ENCODE measurements at regions not wholly inside any gene's neighbourhood (a gene's known extent, or its start where the extent isn't known, plus 50 kb on each side); places are given as distances from the start of the nearest gene placed in this dataset.

DNA sequence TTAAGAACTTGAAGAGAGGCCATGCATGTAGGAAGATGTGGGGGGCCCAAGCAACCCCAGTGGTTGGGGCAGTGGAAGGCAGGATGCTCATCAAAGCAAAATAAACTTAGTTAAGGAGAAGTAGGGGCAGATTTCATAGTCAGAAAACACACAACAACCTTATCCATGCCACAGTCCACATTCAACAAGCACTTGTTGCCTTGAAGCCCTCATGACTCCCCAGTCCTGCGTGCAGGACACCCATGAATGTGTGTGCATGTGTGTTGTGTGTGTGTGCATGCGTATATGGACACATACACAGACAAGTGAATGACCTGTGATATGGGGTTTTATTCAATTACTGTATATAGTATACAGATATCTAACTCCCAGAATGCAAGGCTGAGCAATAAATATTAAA is 186.9 kb downstream of the PSMG1 start:
- FAIRE-seq: no peak
- no peak for DNase-seq (ENCODE audit: insufficient read length, low spot score)
- TF ChIP-seq, protein P1, sequence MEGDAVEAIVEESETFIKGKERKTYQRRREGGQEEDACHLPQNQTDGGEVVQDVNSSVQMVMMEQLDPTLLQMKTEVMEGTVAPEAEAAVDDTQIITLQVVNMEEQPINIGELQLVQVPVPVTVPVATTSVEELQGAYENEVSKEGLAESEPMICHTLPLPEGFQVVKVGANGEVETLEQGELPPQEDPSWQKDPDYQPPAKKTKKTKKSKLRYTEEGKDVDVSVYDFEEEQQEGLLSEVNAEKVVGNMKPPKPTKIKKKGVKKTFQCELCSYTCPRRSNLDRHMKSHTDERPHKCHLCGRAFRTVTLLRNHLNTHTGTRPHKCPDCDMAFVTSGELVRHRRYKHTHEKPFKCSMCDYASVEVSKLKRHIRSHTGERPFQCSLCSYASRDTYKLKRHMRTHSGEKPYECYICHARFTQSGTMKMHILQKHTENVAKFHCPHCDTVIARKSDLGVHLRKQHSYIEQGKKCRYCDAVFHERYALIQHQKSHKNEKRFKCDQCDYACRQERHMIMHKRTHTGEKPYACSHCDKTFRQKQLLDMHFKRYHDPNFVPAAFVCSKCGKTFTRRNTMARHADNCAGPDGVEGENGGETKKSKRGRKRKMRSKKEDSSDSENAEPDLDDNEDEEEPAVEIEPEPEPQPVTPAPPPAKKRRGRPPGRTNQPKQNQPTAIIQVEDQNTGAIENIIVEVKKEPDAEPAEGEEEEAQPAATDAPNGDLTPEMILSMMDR (IDR thresholded peaks at IDR 0.05; ENCODE audit: insufficient read depth, missing control alignments): no peak

DNA sequence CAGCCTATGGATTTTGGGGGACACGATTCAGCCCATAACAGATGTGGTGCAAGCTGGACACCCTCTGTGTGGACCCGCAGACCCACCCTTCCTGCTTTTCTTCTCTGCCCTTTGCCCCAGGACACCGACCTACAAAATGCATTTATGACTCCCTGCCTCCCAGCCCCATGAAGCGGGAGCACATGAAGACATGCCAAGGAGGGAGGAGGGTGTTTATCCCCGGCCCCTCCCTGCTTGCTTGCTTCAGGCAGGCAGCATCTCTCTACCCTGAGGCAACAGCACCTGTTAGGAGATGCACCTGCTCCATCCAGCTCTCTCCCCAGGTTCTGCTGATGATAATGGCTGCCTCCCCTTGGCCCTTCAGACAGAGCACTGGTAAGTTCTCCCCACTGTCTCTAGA is 187.5 kb downstream of the PSMG1 start:
- FAIRE-seq: no peak
- no peak for DNase-seq (ENCODE audit: insufficient read length, low spot score)
- TF ChIP-seq, protein P1 (IDR thresholded peaks at IDR 0.05; ENCODE audit: insufficient read depth, missing control alignments): no peak

DNA sequence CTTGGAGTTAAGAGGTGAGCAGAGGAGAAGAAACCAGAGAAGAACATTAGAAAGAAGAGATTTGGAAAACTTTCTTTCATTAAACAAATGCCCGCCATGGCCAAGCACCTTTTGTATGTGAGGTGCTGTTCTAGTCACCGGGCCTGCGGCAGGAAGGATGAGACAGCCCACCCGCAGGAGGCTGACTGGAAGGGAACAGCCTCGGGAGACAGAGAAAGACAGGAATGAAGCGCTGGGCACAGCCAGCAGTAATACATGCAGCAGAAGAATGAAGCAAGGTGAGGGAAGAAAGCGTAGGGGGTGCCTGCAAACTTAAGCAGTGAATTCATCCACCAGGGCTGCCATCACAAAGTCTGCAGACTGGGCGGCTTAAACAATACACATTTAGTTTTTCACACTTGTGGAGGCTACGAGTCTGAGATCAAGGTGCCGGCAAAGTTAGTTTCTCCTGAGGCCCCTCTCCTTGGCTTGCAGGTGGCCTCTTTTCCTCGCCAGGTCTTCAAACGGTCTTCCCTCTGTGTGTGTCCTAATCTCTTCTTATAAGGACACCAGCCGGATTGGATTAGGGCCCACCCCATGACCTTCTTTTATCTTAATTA is 188.1 kb downstream of the PSMG1 start:
- DNase-seq (ENCODE audit: insufficient read length, low spot score) (no peak), FAIRE-seq (no peak)
- TF ChIP-seq, protein P1 (IDR thresholded peaks at IDR 0.05; ENCODE audit: insufficient read depth, missing control alignments): no peak

DNA sequence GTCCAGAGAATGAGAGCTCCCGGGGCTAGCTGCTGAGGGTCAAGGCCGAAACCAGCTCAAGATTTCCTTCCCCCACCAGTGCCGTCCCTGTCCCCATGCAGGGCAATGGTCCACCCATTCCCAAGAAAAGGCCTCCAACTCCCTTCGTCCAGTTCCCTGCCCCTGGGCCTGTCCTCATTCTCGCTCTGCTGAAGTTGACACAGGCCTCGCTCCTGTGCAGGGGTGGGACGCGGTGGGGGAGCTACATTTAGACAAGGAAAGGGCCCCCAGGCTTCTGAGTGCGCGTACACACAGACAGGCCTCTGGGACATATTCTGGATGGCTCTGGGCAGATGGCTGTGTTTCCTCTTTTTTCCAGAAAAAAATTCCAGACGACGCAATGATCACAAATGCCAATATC is 188.3 kb downstream of the ETS2 start:
- TF ChIP-seq, protein P1 (IDR thresholded peaks at IDR 0.05; ENCODE audit: insufficient read depth, missing control alignments): no peak
- DNase-seq (ENCODE audit: insufficient read length, low spot score) (no peak), FAIRE-seq (no peak)

DNA sequence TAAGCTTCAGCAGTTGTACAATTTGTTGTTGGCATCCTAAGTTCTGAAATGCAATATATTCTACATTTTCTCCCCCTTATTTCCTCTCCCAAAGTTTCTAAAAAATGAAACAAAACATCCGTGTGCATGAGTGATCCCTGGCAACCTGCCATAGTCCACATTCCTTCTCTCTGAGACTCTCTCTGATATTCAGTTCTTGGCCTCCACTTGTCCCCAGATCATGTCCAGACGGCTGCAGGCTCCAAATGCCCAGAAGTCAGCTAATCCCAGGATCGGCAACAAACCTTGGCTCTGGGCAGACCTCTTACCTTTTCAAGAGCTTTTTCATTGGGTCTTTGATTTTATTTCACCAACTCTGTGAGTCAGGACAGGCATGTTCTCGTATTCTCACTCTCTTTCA is 187.8 kb downstream of the ETS2 start:
- DNase-seq (ENCODE audit: insufficient read length, low spot score) (no peak), FAIRE-seq (no peak)
- TF ChIP-seq, protein P1 (IDR thresholded peaks at IDR 0.05; ENCODE audit: insufficient read depth, missing control alignments): no peak

DNA sequence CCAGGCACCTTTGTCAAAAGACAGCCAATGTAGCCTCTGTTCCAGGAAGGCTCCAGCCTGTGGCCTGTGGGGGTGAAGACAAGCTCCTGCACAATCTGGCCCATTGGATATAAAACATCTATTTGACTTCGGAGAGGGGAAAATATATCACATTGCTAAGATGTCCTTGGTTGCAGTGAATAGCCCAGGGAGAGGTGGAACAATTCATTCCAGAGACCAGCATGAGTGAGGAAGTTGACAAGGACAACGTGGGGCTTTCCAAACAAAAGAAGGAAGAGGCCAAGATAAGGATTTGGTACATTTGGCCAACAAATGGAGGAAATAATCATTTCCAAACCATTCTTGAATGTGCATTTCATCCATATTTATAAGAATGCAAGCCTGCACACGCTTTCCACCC is 187.0 kb downstream of the ETS2 start:
- FAIRE-seq (no peak), DNase-seq (ENCODE audit: insufficient read length, low spot score) (no peak)

DNA sequence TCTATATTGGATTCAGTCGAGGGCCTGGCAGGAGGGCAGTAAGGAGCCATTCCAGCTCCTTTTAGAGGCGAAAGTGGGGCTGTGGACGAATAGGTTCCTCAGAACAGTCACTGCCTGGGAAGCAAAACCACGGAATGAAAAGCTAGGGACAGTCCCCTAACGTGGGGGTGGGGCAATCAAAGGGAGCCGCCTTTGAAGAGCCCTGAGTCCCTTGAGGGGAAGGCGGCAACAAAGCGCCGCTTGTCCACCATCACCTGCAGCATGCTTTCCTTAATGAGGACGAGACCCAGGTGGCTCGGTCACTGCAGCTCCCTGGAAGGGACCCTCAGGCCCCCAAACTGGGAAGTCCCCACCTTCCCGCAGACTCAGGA is 184.7 kb downstream of the ETS2 start:
- TF ChIP-seq, protein P1 (IDR thresholded peaks at IDR 0.05; ENCODE audit: insufficient read depth, missing control alignments): no peak
- FAIRE-seq (no peak), DNase-seq (ENCODE audit: insufficient read length, low spot score) (no peak)

More for the DNA sequence above, 187.0 kb downstream of the ETS2 start:
- TF ChIP-seq, protein P1 (IDR thresholded peaks at IDR 0.05; ENCODE audit: insufficient read depth, missing control alignments): no peak
